GM12891 (cell line): ENCODE measurements at regions not wholly inside any gene's neighbourhood (a gene's known extent, or its start where the extent isn't known, plus 50 kb on each side); places are given as distances from the start of the nearest gene placed in this dataset.

Experiments
- PAX5 ChIP-seq: IDR thresholded peaks from 2 replicates; pipeline ENCODE4 v1.6.1; 2011; ENCODE audit warnings: low read length, moderate library complexity, mild to moderate bottlenecking; ENCODE audit not compliant: insufficient read depth, severe bottlenecking
- POLR2A ChIP-seq: IDR thresholded peaks from 2 replicates; pipeline ENCODE4 v1.6.1; 2011; ENCODE audit warnings: low read depth, low read length, control low read depth
- POLR2AphosphoS5 ChIP-seq: IDR thresholded peaks from 2 replicates; pipeline ENCODE4 v1.6.1; 2011; ENCODE audit warnings: low read depth, low read length, control low read depth
- POU2F2 ChIP-seq: IDR thresholded peaks from 2 replicates; pipeline ENCODE4 v1.6.1; 2011; ENCODE audit warnings: low read depth, mild to moderate bottlenecking, control low read depth, low read length, moderate library complexity
- SPI1 ChIP-seq: IDR thresholded peaks from 2 replicates; pipeline ENCODE4 v1.6.1; 2011; ENCODE audit warnings: low read depth, low read length, control low read depth
- TAF1 ChIP-seq: IDR thresholded peaks from 2 replicates; pipeline ENCODE4 v1.6.1; 2011; ENCODE audit warnings: low read depth, low read length, control low read depth

DNA sequence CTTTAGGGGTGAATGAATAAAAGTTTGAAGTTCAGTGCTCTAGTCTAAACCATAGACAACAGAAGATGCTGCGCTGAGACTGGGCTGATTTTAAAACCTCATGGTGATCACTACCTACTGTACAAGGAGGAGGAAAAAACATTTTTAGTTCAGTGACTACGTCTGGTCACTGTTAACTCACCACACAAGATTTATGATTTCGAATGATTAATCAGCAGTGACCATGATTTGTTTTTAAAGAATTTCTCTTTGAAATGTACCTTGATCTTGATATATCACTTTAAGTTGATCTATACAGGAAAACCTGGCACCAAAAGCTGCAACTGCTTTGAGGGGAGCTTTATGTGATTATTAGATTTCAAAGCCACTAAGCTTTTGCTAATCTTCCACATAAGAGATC, 286.3 kb downstream of the PDGFC start:
- no peak for TF ChIP-seq POLR2A
- TF ChIP-seq POLR2AphosphoS5 = no peak
- no peak for TF ChIP-seq TAF1
- TF ChIP-seq SPI1 = no peak
- no peak for TF ChIP-seq POU2F2
- no peak for TF ChIP-seq PAX5
